BLaER1 treated with 17β-estradiol and CSF1 and Interleukin-3, amounts not matched to agents 10 nM and 100 nM (cell line): ENCODE measurements at regions not wholly inside any gene's neighbourhood (a gene's known extent, or its start where the extent isn't known, plus 50 kb on each side); places are given as distances from the start of the nearest gene placed in this dataset.

Experiments
- H3K27ac ChIP-seq, 11 experiments: shearing (Covaris generic); formaldehyde crosslinking; 2 replicates each; pipeline ENCODE4 v1.8.1; 2022
- H3K27me3 ChIP-seq, 11 experiments: shearing (Covaris generic); formaldehyde crosslinking; 2 replicates each; pipeline ENCODE4 v1.8.1; 2022
- H3K36me3 ChIP-seq, 11 experiments: shearing (Covaris generic); formaldehyde crosslinking; 2 replicates each; pipeline ENCODE4 v1.8.1; 2022
- H3K4me1 ChIP-seq, 10 experiments: shearing (Covaris generic); formaldehyde crosslinking; 2 replicates each; pipeline ENCODE4 v1.8.1; 2022
- H3K4me2 ChIP-seq, 11 experiments: shearing (Covaris generic); formaldehyde crosslinking; 2 replicates each; pipeline ENCODE4 v1.8.1; 2022
- H3K4me3 ChIP-seq, 10 experiments: shearing (Covaris generic); formaldehyde crosslinking; 2 replicates each; pipeline ENCODE4 v1.8.1; 2022
- H3K9ac ChIP-seq, 11 experiments: shearing (Covaris generic); formaldehyde crosslinking; 2 replicates each; pipeline ENCODE4 v1.8.1; 2022
- H3K9me3 ChIP-seq, 11 experiments: shearing (Covaris generic); formaldehyde crosslinking; replicated peaks in 1 of 11; 2 replicates each; pipeline ENCODE4 v1.8.1; 2022
- H4K20me1 ChIP-seq, 11 experiments: shearing (Covaris generic); formaldehyde crosslinking; 2 replicates each; pipeline ENCODE4 v1.8.1; 2022
- Cebpa-rat ChIP-seq, 11 experiments: shearing (Covaris generic); IDR thresholded peaks; 2 replicates each; pipeline ENCODE4 v1.8.1; 2022

- Histone ChIP-seq H3K27me3 (0 out of 22 replicates have a peak, but pooled peaks cover 0 to 4% (median 0%) of the 10 kb centered on the region in 11 experiments), H3K4me3 (no peak overlapping the region), H3K36me3 (no peaks in the 10 kb centered on the region), H3K9me3 (no peaks in the 10 kb centered on the region), H3K4me2 (no peak overlapping the region; a peak in 1 of 22 replicates), H3K4me1 (peaks cover 0 to 17% (median 0%) of the 10 kb centered on the region in 10 experiments; a peak in 2 of 20 replicates), H3K27ac (no peak overlapping the region), H4K20me1 (no peaks in the 10 kb centered on the region), H3K9ac (no peak overlapping the region)
- TF ChIP-seq Cebpa-rat (IDR thresholded peaks at IDR 0.05), result no peak
These were observed 414.1 kb downstream of the FAM170A start for GRCh38 chr5:120043431-120043830.

- Histone ChIP-seq H3K4me3 (no peak overlapping the region), H3K27ac (no peak overlapping the region), H3K27me3 (no peaks in the 10 kb centered on the region), H3K4me1 (no peaks in the 10 kb centered on the region), H3K9ac (no peak overlapping the region), H3K4me2 (no peak overlapping the region), H3K36me3 (no peaks in the 10 kb centered on the region), H3K9me3 (no peaks in the 10 kb centered on the region; a peak in 2 of 22 replicates), H4K20me1 (no peaks in the 10 kb centered on the region)
- TF ChIP-seq Cebpa-rat (IDR thresholded peaks at IDR 0.05), result no peak
These were observed 410.9 kb upstream of the PRR16 start for GRCh38 chr5:120052916-120053828.

- TF ChIP-seq Cebpa-rat (IDR thresholded peaks at IDR 0.05), result no peak
- H3K27ac ChIP-seq, result no peak overlapping the region
- no peaks in the 10 kb centered on the region for H3K27me3 ChIP-seq
- no peak overlapping the region for H3K4me2 ChIP-seq
- H4K20me1 ChIP-seq, result no peaks in the 10 kb centered on the region
- H3K36me3 ChIP-seq, result no peaks in the 10 kb centered on the region
- no peaks in the 10 kb centered on the region for H3K4me1 ChIP-seq
- H3K4me3 ChIP-seq, result no peak overlapping the region
- H3K9ac ChIP-seq, result no peak overlapping the region
- H3K9me3 ChIP-seq, result no peaks in the 10 kb centered on the region; a peak in 2 of 22 replicates
These were observed 410.3 kb upstream of the PRR16 start for GRCh38 chr5:120053841-120054240.

GRCh38 chr5:120055858-120056257 is 408.2 kb upstream of the PRR16 start:
- TF ChIP-seq Cebpa-rat (IDR thresholded peaks at IDR 0.05), result no peak
- no peak overlapping the region for H3K4me2 ChIP-seq
- H3K27me3 ChIP-seq, result no peaks in the 10 kb centered on the region
- no peaks in the 10 kb centered on the region for H3K4me1 ChIP-seq
- no peak overlapping the region for H3K9ac ChIP-seq
- no peaks in the 10 kb centered on the region for H4K20me1 ChIP-seq
- no peak overlapping the region for H3K4me3 ChIP-seq
- H3K36me3 ChIP-seq, result no peaks in the 10 kb centered on the region
- no peaks in the 10 kb centered on the region for H3K9me3 ChIP-seq
- H3K27ac ChIP-seq, result no peak overlapping the region

GRCh38 chr5:120062515-120062917 is 401.6 kb upstream of the PRR16 start:
- H4K20me1 ChIP-seq, result no peaks in the 10 kb centered on the region
- no peak overlapping the region for H3K4me2 ChIP-seq
- no peak for TF ChIP-seq Cebpa-rat (IDR thresholded peaks at IDR 0.05)
- H3K4me3 ChIP-seq, result no peak overlapping the region
- H3K9ac ChIP-seq, result no peak overlapping the region
- no peaks in the 10 kb centered on the region for H3K9me3 ChIP-seq
- H3K27ac ChIP-seq, result no peak overlapping the region
- no peaks in the 10 kb centered on the region for H3K4me1 ChIP-seq
- H3K27me3 ChIP-seq, result no peaks in the 10 kb centered on the region
- H3K36me3 ChIP-seq, result no peaks in the 10 kb centered on the region

GRCh38 chr5:120072068-120072761 is 391.9 kb upstream of the PRR16 start:
- Histone ChIP-seq H3K4me2 (no peak overlapping the region), H4K20me1 (no peaks in the 10 kb centered on the region), H3K36me3 (no peaks in the 10 kb centered on the region), H3K27me3 (no peaks in the 10 kb centered on the region), H3K9ac (no peak overlapping the region), H3K4me1 (no peaks in the 10 kb centered on the region), H3K4me3 (no peak overlapping the region), H3K9me3 (0 out of 22 replicates have a peak, but pooled peaks cover 0 to 5% (median 0%) of the 10 kb centered on the region in 11 experiments), H3K27ac (no peak overlapping the region)
- TF ChIP-seq Cebpa-rat (IDR thresholded peaks at IDR 0.05), result no peak

GRCh38 chr5:120073722-120074121 is 390.4 kb upstream of the PRR16 start:
- TF ChIP-seq Cebpa-rat (IDR thresholded peaks at IDR 0.05), result no peak
- Histone ChIP-seq H4K20me1 (no peaks in the 10 kb centered on the region), H3K36me3 (no peaks in the 10 kb centered on the region), H3K9me3 (0 out of 22 replicates have a peak, but pooled peaks cover 0 to 5% (median 0%) of the 10 kb centered on the region in 11 experiments), H3K4me2 (no peak overlapping the region), H3K4me3 (no peak overlapping the region), H3K4me1 (no peaks in the 10 kb centered on the region), H3K27ac (no peak overlapping the region), H3K27me3 (no peaks in the 10 kb centered on the region), H3K9ac (no peak overlapping the region)

GRCh38 chr5:120080781-120081180 is 383.3 kb upstream of the PRR16 start:
- Histone ChIP-seq H4K20me1 (no peaks in the 10 kb centered on the region), H3K27me3 (no peaks in the 10 kb centered on the region), H3K4me1 (no peaks in the 10 kb centered on the region), H3K4me3 (no peak overlapping the region), H3K4me2 (no peak overlapping the region), H3K27ac (no peak overlapping the region), H3K36me3 (no peaks in the 10 kb centered on the region), H3K9ac (no peak overlapping the region), H3K9me3 (no peaks in the 10 kb centered on the region)
- no peak for TF ChIP-seq Cebpa-rat (IDR thresholded peaks at IDR 0.05)

GRCh38 chr5:120082316-120083068 is 381.6 kb upstream of the PRR16 start:
- H3K9me3 ChIP-seq, result no peaks in the 10 kb centered on the region
- no peak overlapping the region for H3K27ac ChIP-seq
- H3K9ac ChIP-seq, result no peak overlapping the region
- H3K4me3 ChIP-seq, result no peak overlapping the region
- no peaks in the 10 kb centered on the region for H3K27me3 ChIP-seq
- no peaks in the 10 kb centered on the region for H4K20me1 ChIP-seq
- H3K4me1 ChIP-seq, result peaks cover 0 to 1% (median 0%) of the 10 kb centered on the region in 10 experiments; a peak in 6 of 20 replicates
- TF ChIP-seq Cebpa-rat (IDR thresholded peaks at IDR 0.05), result no peak
- no peak overlapping the region for H3K4me2 ChIP-seq
- no peaks in the 10 kb centered on the region for H3K36me3 ChIP-seq
